Small intestine (tissue), 7 donors: ENCODE measurements at regions not wholly inside any gene's neighbourhood (a gene's known extent, or its start where the extent isn't known, plus 50 kb on each side); places are given as distances from the start of the nearest gene placed in this dataset.

ENCODE experiments used
- DNase-seq, 2 donors: peaks; one replicate each; pipeline versions ENCODE4 v3.0.0 to v3.0.0-alpha.2; 2013
- FAIRE-seq: peaks from 2 replicates; lab custom pipeline; 2012; peaks lifted over from hg19 to GRCh38; lab: Jason Lieb, UNC
- H3K27ac ChIP-seq, 3 donors: one replicate each; pipeline ENCODE4 v1.5.1; 2013; ENCODE audit warnings: low read length in 2 of 3, mild to moderate bottlenecking in 2 of 3, control low read depth in 1 of 3, inconsistent platforms in 1 of 3, low read depth in 1 of 3, moderate library complexity in 1 of 3
- H3K27me3 ChIP-seq, 3 donors: one replicate each; pipeline ENCODE4 v1.6.1; 2013; ENCODE audit warnings: low read length in 3 of 3, inconsistent platforms in 1 of 3; ENCODE audit not compliant: control insufficient read depth in 3 of 3, insufficient read depth in 3 of 3
- H3K36me3 ChIP-seq, 3 donors: one replicate each; pipeline ENCODE4 v1.6.1; 2013; ENCODE audit warnings: low read length in 3 of 3, inconsistent platforms in 1 of 3, low read depth in 1 of 3, mild to moderate bottlenecking in 1 of 3, moderate library complexity in 1 of 3; ENCODE audit not compliant: control insufficient read depth in 3 of 3, insufficient read depth in 2 of 3
- H3K4me1 ChIP-seq, 3 donors: one replicate each; pipeline ENCODE4 v1.6.1; 2013; ENCODE audit warnings: low read length in 2 of 3, inconsistent platforms in 1 of 3, low read depth in 1 of 3, mild to moderate bottlenecking in 1 of 3, moderate library complexity in 1 of 3; ENCODE audit not compliant: control insufficient read depth in 3 of 3, insufficient read depth in 2 of 3
- H3K4me3 ChIP-seq, 3 donors: one replicate each; pipeline ENCODE4 v1.5.1; 2013; ENCODE audit warnings: low read length in 3 of 3, control low read depth in 1 of 3, inconsistent platforms in 1 of 3, low read depth in 1 of 3, mild to moderate bottlenecking in 1 of 3, moderate library complexity in 1 of 3
- H3K9me3 ChIP-seq, 2 donors: one replicate each; pipeline ENCODE4 v1.6.1; 2013; ENCODE audit warnings: low read depth in 1 of 2, low read length in 1 of 2; ENCODE audit not compliant: control insufficient read depth in 2 of 2, insufficient read depth in 1 of 2
- WGBS, 3 donors: extraction: QIAGEN DNeasy Blood & Tissue Kit; methylation state at CpG; one replicate each; pipeline ENCODE4 v1.1.7; 2013; 5-methylcytosine and 5-hydroxymethylcytosine counted together
- donor health status: healthy with polysubstance abuse.
- donor health status: control.
- donor health status: control.
- donor health status: Bipolar disorder and iron deficiency.
- donor health status: healthy.

GRCh38 chr17:36696805-36697204 is 95.4 kb downstream of the MRM1 start:
- FAIRE-seq (no peak), DNase-seq (no peak)
- Histone ChIP-seq H3K4me1 (peaks cover 0 to 2% (median 0%) of the 10 kb centered on the region in 3 donors), H3K27me3 (peaks cover 0 to 3% (median 2%) of the 10 kb centered on the region in 3 donors), H3K9me3 (no peaks in the 10 kb centered on the region), H3K36me3 (no peaks in the 10 kb centered on the region), H3K27ac (no peak overlapping the region), H3K4me3 (no peak overlapping the region)
- WGBS, 3 donors, result 27 to 62% (median 50%) methylated on average over 1 of the region's 1 CpG

GRCh38 chr17:36697903-36698530 is 96.6 kb downstream of the MRM1 start:
- Histone ChIP-seq H3K9me3 (no peaks in the 10 kb centered on the region), H3K4me1 (peaks cover 0 to 2% (median 0%) of the 10 kb centered on the region in 3 donors), H3K4me3 (no peak overlapping the region), H3K27ac (no peak overlapping the region), H3K36me3 (no peaks in the 10 kb centered on the region), H3K27me3 (peaks cover 0 to 5% (median 2%) of the 10 kb centered on the region in 3 donors)
- peak in 1 of 2 donors; percentile 19 for DNase-seq
- WGBS, 3 donors, result 34 to 46% (median 42%) methylated on average over 16 of the region's 16 CpGs
- no peak for FAIRE-seq

GRCh38 chr17:36701429-36702099 is 100.2 kb downstream of the MRM1 start:
- no peak for FAIRE-seq
- 71 to 78% (median 71%) methylated on average over 13 of the region's 13 CpGs for WGBS, 3 donors
- Histone ChIP-seq H3K36me3 (no peaks in the 10 kb centered on the region), H3K27me3 (peaks cover 0 to 27% (median 10%) of the 10 kb centered on the region in 3 donors), H3K4me1 (peaks cover 0 to 2% (median 0%) of the 10 kb centered on the region in 3 donors), H3K27ac (no peak overlapping the region), H3K4me3 (no peak overlapping the region), H3K9me3 (no peaks in the 10 kb centered on the region)
- DNase-seq, result no peak

- no peaks in the 10 kb centered on the region for H3K4me1 ChIP-seq
- no peak overlapping the region for H3K4me3 ChIP-seq
- DNase-seq (no peak), FAIRE-seq (no peak)
- no peak overlapping the region for H3K27ac ChIP-seq
- WGBS, 3 donors, result 8 to 27% (median 20%) methylated on average over 1 of the region's 1 CpG
- H3K27me3 ChIP-seq, result peaks cover 0 to 27% (median 10%) of the 10 kb centered on the region in 3 donors
- H3K9me3 ChIP-seq, result no peaks in the 10 kb centered on the region
- H3K36me3 ChIP-seq, result no peaks in the 10 kb centered on the region
Observed at GRCh38 chr17:36702636-36703035, 101.3 kb downstream of the MRM1 start.

- H3K4me1 ChIP-seq, result no peaks in the 10 kb centered on the region
- no peak overlapping the region for H3K27ac ChIP-seq
- whole genome bisulfite sequencing, 3 donors, result 2 to 7% (median 2%) methylated on average over 17 to 36 of the region's 36 CpGs
- DNase-seq (peak in 1 of 2 donors; percentile 71), FAIRE-seq (no peak)
- H3K4me3 ChIP-seq, result no peak overlapping the region
- no peaks in the 10 kb centered on the region for H3K9me3 ChIP-seq
- no peaks in the 10 kb centered on the region for H3K36me3 ChIP-seq
- H3K27me3 ChIP-seq, result peaks cover 0 to 27% (median 10%) of the 10 kb centered on the region in 3 donors
Observed at GRCh38 chr17:36703860-36704266, 102.5 kb downstream of the MRM1 start.

GRCh38 chr17:36705283-36705795 is 104.0 kb downstream of the MRM1 start:
- WGBS, 3 donors, result 65 to 71% (median 70%) methylated on average over 9 of the region's 9 CpGs
- Histone ChIP-seq H3K36me3 (no peaks in the 10 kb centered on the region), H3K4me1 (no peaks in the 10 kb centered on the region), H3K27ac (no peak overlapping the region), H3K27me3 (peaks cover 0 to 27% (median 10%) of the 10 kb centered on the region in 3 donors), H3K9me3 (no peaks in the 10 kb centered on the region), H3K4me3 (no peak overlapping the region)
- DNase-seq, result no peak
- FAIRE-seq, result no peak

- no peaks in the 10 kb centered on the region for H3K4me1 ChIP-seq
- H3K36me3 ChIP-seq, result no peaks in the 10 kb centered on the region
- H3K4me3 ChIP-seq, result no peak overlapping the region
- H3K27ac ChIP-seq, result no peak overlapping the region
- peaks cover 0 to 27% (median 10%) of the 10 kb centered on the region in 3 donors for H3K27me3 ChIP-seq
- FAIRE-seq, result no peak
- WGBS, 3 donors, result 47 to 53% (median 52%) methylated on average over 15 of the region's 15 CpGs
- H3K9me3 ChIP-seq, result no peaks in the 10 kb centered on the region
- peak; percentile 46 to 47 for DNase-seq
Observed at GRCh38 chr17:36705874-36706731, 104.7 kb downstream of the MRM1 start.

- H3K27ac ChIP-seq, result no peak overlapping the region
- H3K36me3 ChIP-seq, result no peaks in the 10 kb centered on the region
- DNase-seq (no peak), FAIRE-seq (no peak)
- WGBS, 3 donors, result 92 to 98% (median 96%) methylated on average over 3 of the region's 3 CpGs
- H3K4me3 ChIP-seq, result no peak overlapping the region
- H3K9me3 ChIP-seq, result no peaks in the 10 kb centered on the region
- no peaks in the 10 kb centered on the region for H3K4me1 ChIP-seq
- H3K27me3 ChIP-seq, result peaks cover 0 to 25% (median 8%) of the 10 kb centered on the region in 3 donors
Observed at GRCh38 chr17:36707904-36708303, 106.5 kb downstream of the MRM1 start.
